ENCODE measurements at regions not wholly inside any gene's neighbourhood (a gene's known extent, or its start where the extent isn't known, plus 50 kb on each side); places are given as distances from the start of the nearest gene placed in this dataset.

DNA sequence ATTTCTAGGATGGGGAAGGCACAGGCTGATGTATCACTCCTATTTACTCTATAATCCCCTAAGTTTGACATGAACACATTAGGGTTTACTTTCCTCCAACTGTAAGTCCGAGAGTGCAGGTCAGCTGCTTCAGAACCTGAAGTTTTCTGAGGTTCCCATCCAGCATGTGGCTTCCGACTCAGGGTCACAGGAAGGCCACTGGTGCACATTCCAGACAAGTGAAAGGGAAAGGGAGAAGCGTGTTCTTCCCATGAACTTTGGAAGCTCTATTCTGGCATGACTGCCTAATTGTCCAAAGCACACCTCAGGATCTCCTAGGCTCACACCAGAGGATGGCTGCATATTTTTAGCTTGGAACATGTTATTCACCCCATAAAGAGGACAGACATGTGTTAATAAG is 602.6 kb downstream of the SEMA5A start:
- DNase-seq: no peak

DNA sequence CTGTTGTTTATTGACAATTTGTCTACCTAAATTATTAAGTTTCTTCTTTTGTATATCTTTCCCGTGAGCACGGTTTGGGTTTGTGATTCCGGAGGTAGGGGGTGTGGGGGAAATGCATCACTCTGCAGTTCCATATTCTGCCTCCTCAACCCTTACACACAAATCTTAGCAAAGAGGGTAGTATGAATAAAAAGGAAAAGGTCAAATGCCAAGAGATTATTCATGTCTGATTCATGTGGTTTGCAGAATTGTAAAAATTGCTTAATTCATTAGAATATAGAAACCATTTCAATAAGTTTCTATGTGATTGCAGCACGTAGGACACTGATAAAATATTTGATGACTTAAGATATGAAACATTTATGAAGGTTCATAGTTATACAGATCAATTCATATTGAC is 601.9 kb downstream of the SEMA5A start:
- DNase-seq: no peak

DNA sequence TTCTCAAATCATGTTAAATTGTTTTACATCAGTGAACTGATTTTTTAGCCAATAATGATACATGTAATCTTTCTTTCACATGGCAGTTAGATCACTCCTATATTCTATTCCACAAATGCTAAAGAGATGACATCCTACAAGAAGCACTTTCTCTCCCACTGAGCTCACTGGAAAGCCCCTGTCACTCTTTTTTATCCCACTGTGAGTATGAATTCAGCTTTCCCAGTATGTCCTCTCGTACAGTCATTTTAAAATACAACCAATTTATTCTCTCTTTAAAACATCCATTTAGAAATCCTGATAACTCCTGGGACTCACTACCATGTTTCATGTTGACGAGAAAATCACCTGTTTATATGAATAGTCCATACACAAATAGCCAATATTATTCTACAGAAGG is 599.9 kb downstream of the SEMA5A start:
- DNase-seq: no peak

DNA sequence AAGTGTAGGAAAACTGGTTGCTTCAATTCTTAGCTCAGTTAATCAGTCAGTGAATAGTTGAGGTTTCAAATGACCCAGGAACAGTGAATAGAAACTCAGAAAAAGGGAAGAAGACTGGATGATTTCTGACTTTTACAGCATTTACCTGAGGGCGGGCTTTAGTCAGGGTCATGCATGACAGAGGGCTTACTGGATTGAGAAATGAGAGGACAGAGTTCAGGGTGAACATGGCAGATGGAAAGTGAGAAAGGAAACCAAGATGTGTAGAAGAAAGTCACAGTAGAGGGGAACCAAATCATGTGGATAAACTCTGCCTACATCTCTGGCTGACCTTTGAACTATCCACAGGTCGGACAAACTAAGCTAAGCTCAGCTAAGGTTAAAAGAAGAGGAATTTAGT is 596.0 kb downstream of the SEMA5A start:
- DNase-seq: no peak

DNA sequence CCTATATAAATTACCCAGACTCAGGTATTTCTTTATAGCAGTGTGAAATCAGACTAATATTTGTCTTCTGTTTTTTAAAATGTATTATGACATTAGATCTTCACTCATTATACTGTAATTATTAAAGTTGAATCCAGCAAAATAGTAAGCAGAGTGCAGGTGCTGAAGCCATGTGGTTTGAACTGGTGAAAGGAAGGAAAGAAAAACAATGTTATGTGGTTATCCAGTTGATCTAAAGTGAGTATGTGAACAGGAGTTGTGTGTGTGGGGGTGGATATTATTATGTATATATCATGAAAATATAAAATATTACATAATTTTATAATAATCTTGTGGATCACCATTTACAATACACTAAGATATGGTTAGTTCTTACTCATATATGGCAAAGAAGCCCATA is 593.7 kb downstream of the SEMA5A start:
- no peak for DNase-seq

DNA sequence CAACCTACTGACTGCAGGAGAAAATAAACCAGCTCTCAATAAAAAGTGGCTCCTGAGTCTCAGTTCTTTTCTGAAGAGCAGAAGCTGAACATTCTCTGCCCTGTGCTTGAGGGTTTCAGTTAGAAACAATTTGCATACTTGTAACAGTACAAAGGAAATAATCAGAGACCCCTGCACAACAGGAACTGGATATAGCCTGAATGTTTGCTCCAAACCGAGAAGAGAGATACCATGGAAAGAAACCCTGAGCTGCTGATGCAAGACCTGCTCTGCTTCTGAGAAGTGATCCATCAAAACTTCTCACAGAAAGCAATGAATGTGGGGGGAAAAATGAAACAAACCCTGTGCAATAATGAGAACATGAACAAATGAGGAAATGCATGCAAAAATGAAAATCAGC is 592.9 kb downstream of the SEMA5A start:
- DNase-seq: no peak

DNA sequence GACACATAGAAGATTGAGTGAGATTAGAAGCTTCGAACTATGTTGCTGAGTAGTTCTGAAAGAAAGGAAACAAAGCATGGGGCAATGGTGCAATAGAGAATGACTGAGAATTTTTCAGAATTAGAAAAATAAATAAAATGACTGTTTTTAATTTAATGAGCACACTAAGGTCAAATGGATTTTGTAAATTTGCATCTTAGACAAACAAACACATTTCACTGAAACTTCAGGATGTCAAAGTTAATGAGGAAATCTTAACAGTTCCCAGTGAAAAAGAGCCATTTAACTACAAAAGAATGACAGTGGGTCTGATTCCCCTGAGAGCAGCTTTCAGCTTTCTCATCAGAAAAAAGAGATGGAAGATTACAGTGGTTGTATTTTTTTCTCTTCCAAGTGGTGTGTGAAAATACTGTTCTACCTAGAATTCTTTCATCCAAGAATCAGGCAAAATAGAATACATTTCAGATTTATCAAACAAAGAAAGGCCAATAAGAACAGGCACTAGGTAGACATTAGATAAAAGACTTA is 591.9 kb downstream of the SEMA5A start:
- no peak for DNase-seq

DNA sequence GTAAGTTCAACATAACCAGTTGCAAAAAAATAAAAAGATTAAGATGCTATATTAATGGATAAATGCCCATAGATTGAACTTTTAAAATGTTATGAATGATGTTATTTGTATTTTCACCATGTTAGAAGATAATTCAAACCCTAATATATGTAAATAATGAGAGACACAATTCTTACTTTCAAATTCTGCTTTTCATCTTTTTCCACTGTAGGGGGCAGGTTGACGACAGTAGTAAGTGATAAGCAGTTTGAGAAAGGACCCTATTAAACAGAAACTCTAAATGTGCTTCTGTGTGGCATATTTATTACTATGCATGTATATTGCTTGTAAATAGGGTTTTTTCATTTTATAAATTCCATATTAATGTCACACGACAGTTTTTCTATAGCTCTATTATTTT is 591.1 kb downstream of the SEMA5A start:
- no peak for DNase-seq

DNA sequence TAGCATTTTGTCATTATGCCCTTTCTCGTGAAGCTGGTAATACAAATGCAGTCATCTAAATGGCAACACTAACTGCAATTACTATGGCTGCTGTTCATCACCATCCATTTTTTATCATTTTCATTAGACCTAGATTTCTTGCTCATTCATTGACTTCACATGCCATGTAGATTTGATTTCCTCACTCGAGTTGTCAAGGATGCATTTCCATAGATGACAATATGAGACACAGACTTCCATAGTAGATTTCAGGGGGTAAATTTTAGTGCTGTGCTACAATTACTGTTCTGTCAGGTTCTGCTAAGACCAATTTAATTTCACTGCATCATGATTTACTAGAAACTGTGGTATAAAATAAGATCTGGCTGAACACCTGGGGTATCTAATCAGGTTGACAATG is 589.2 kb downstream of the SEMA5A start:
- no peak for DNase-seq

DNA sequence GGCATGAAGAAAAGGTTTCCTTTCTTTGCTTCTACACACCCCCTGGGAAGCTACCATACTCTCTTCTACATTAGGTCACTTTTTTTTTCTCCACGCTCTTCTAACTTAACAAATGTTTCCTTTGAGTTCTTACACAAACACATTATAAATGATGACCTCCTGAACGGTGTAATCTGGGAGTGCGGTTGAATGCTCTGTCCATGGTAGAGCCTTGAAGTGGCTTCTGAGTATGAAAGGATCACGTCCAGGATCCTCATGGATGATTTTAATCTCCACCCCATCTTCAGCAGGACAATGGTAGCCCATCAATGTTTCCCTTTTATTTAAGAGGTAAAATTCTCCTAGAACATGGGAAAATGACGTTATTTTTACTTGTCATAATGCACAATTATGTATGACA is 587.3 kb downstream of the SEMA5A start:
- DNase-seq: no peak

DNA sequence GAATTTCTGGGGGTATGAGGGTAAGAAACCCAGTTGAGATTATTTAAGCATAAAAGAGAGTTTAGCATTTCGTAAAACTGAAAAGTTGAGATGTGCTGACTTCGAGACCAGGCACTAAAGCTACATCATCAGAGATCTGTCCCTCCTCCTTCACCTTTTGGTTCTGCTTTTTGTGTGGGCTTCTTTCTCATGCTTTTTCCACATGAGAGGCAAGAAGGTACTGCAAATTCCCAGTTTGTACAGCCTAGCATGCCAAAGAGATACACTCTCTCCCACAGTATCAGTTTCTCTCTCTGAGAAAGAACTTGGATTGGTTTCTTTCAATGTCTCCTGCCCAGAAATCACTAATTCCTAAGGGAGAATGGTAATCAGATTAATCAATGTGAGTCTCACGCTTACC is 584.7 kb downstream of the SEMA5A start:
- DNase-seq: no peak

DNA sequence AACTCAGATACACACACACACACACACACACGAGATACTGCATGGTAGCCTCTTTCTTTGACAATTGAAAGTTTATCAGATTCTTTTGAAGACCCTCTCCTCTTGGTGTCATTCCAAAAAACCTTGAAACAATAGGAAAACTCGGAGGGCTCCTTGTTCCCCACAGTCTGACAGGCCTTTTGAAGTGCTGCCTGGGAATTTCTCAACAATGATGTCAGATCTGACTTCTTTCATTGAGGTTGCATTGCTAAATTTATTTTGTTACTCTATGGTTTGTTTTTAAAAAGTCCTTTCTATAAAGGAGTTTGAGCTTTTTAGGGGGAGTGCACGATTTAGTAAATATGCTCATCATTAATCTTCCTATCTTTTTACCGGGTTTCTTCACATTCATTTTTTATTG is 583.9 kb downstream of the SEMA5A start:
- DNase-seq: no peak

DNA sequence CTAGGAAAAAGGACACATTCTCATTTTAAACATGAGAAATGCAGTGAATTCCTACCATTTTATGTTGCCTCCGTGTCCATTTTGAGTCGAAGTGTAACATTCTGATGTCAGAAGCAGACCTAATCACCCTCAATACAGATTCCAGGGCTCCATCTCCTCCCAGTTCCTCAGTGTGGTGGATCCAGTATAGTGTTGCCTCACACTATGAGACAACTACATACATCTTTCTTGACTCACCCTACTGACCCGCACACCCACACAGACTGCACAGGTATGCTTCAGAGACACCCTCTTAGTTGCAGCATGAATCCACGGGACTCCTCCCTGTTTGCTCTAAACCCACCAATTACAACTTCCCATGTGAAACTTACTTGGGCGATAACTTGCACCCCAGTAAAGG is 564.9 kb downstream of the SEMA5A start:
- no peak for DNase-seq

DNA sequence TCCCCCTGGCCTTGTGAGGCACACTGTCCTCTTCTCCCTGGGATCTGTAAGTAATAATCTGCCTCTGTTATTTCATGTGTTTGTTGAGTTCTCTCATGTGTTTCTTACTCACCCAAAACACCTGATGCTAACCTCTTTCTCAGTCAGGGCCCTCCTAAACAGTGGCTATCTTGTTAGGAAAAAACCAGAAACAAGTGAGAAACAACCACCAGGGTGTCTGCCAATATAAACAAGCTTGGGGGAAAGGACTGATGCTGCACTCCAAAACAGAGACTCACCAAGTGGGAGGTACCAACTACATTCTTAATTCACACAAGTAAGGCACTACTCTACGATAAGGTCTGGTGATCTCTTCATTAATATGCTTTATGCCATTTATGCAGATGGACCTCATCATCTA is 564.4 kb downstream of the SEMA5A start:
- no peak for DNase-seq

DNA sequence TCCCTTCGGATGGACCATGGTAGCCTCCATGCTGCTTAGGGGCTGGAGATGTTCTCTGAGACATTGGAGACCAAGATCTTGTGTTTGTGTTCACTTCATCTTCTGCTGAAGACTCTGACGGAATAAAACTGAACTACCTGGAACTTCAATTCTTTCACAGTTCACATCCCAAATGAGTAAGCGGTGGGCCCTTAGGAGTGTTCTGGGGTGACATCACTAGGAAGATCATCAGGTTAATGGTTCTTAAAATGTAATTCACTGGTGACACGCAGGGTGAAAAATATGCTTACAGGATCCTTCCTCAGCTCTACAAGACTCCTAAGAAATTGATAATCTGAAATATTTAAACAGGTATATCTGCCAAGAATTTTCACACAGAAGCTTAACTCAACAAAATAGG is 561.5 kb downstream of the SEMA5A start:
- DNase-seq: no peak

Data from KG1 (cell line).